GM21825 (cell line): ENCODE measurements at regions not wholly inside any gene's neighbourhood (a gene's known extent, or its start where the extent isn't known, plus 50 kb on each side); places are given as distances from the start of the nearest gene placed in this dataset.

Experiments
- ATAC-seq: cut with Tn5 transposase; IDR thresholded peaks from one replicate; pipeline ENCODE4 v1.9.1; 2021; ENCODE audit warnings: mild to moderate bottlenecking, moderate library complexity; ENCODE audit not compliant: unreplicated experiment

DNA sequence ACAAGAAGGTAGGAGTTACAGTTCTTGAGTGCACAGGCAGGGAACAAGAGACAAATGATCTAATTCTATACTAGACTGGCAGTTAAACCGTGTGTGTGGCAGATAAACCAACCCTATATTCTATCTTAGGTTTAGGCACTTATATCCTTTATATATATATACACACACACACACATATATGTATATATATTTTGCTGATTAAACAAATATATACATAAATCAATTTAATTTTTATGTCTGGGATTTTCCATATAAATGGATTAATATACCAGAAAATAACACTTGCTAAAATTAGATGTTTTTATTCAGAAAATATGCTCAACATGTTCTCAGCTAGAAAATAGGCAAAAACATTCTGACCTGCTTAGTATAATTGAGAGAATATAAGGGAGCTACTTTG, 887.9 kb upstream of the KLHL29 start:
- no peak for ATAC-seq

DNA sequence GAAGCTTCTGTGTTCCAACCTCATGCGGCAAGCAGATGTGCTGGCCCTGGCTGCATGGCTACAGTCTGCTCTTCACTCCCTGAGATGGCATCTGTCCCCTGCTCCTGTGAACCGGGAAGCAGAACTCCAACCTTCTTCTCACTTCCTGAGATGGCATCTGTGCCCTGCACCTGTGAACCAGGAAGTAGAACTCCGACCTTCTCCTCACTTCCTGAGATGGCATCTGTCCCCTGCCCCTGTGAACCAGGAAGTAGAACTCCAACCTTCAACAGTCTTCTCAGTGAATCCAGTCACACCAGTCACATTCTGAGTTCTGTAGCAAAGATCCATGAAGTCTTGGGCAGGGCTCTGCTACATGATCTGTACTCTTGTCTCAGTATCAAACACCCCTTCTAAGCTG, 887.2 kb upstream of the KLHL29 start:
- ATAC-seq, result no peak

DNA sequence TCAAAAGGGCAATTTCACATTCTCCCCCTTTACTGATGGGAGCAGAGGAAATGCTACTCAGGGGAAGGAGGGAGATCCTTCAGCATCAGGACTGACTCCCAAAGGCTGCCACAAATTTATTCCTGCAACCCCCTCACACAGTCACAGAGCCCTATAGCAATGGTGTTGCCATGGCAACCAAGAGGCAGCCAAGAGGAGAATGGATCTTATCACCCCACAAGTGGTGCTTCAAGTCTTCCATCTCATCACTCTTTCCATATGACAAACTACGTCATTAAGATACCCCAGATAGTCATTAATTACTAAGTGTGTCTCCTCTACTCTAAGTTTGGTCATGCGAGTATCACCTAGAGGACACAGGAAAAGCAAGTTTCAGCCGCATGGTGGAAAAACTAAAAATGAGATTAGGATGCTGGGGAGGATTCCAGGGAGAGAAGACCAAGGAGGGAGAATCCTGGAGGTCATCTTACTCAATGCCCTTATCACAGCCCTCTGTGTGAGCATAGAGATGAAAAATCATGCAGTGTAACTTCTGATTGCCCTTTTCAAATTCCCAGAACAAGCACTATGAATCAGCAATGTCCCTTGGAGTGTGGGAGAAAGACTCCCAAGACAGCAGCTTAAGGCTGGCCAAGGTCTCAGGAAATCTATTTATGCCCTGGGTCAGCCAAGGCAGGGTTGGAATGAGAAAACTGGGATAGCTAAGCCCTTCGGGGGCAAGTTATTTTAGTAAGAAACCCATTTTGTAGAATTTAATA, 885.7 kb upstream of the KLHL29 start:
- no peak for ATAC-seq

DNA sequence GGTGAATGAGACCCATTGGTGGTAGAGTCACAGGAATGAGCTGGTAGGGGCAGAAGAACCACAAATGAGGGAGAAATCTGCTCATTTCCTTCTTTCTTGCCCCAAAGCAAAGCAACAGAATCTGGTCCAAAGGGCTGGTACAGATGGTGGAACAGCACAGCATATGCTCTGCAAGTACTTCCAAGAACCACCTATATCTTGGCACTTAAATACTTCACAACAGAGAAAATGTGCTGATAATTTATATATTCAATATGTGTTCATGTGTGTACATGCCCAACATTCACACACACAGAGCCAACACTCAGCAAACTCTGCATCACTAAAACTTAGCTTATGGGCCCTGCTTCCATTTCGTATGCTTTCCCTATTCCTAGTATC, 884.4 kb upstream of the KLHL29 start:
- ATAC-seq, result no peak

DNA sequence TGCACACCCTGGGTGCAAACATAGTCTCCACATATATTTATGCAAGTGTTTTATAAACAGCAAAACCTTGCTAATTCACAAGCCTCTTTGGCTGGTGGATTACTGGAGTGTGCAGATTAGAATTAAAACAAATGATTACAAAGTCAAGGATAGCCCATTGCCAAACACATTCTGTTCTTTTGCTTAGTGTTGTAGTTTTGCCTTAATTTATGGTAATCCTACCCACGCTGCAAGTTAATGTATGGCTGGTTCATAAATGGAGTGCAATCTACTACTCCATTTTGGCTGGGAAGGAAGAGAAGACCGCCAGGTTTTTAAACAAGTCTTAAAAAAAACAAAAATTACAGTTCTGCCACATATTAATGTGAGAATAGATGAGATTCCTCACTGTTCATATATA, 883.1 kb upstream of the KLHL29 start:
- no peak for ATAC-seq

DNA sequence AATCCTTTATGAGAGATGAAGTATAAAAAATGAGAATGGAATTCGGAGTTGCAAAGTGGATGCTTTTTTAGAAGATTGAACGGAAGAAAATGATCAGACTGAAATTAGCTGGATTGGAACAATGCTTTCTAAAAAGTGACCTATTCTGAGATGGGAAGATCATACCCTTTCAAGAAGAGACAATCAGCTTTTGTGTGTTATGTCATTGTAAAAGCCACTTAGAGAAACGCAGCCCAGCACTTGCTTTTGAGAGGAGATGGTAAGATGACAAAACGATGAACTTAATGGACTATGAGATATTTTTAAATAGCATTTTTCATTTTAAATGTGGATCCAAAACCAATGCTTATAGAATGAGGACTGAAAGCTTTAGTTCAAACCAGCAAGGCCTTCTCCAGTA, 871.4 kb upstream of the KLHL29 start:
- no peak for ATAC-seq

DNA sequence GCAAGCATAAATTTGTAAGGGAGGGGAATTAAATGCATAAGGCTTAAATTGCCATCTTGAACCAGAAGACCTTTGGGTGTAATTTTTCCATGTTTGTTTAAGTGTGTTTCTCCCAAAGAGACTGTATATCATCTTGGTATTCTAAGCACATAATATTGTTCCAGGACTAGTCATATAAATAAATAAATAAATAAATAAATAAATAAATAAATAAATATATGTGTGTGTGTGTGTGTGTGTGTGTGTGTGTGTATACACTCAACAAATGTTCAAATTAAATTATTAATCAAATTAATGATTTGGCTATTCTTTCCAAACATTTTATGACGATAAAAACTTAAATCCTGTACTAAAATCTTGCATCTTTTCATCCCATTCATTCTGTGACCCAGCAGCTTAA, 867.8 kb upstream of the KLHL29 start:
- no peak for ATAC-seq

DNA sequence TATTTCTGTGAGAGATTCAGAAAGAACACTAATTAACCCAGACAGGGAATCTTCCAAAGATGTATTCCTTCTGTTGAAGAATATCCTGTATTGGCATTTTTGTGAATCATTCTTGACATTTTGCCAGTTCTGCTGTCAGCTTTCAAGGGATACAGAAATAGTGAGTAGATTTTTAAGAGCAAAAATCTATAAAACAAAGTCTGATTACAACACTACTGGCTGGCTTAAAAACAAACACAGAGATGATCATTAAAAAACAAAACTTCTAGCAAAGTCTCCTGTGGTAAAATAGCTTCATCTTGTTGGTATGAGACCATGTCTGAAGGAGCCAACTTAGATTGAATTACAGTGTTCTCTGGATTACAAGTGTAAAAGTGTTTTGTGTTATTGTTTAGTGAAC, 866.3 kb upstream of the KLHL29 start:
- ATAC-seq, result no peak

DNA sequence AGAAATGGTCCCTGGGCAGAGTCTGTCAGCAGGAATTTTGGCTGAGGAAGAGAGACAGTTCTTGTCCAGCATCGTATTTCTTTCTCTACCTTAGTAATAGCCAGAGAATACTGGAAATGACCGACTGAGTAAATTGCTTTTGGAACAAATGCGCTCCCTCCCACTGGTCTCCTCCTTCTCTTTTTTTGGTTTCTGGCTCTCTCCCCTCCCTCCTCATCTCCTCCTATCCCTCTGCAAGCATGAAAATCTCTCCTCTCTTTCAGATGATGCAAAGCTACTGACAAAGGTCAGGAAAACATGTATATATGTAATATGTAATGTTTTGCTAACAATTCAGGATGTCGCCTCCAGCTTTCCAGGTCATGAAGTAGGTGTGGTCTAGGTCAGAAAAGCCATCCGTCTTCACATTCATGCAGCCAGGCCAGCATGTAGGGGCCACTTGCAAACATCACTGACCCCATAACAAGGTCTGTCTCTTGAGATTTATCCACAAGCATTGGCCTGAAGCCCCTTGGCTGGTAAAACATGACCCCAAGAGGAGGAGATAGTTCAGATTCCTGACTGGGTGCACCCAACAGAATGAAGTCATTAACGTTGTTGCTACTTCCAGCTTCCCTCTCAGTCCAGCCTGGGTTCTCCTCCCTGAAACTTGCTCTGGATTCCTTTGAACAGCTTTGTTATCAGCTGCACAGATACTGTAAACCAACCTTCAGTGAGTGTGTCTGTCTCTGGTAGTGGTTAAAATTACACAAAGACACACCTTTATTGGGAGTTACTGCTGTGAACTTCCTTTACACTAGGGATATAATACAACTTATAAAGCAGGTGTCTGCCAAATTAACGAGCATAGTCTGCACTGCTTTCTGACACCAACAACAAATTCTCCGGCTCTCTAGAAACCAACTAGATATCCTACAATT, 864.4 kb upstream of the KLHL29 start:
- no peak for ATAC-seq

DNA sequence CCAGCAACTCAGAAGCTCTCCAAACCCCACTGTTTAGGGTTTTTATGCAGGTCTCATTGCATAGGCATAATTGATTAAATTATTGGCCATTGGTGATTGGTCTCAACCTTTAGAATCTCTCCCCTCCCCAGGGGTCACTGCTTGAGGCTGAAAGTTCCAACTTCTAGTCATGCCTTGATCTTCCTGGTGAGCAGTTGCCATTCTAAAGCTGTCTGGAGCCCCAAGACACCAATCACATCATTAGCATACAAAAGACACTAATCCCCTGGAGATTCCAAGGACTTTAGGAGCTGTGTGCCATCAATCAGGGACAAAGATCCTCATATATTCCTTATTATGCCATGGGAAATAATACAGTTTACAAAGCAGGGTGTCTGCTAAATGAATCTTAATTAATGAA, 863.4 kb upstream of the KLHL29 start:
- no peak for ATAC-seq

DNA sequence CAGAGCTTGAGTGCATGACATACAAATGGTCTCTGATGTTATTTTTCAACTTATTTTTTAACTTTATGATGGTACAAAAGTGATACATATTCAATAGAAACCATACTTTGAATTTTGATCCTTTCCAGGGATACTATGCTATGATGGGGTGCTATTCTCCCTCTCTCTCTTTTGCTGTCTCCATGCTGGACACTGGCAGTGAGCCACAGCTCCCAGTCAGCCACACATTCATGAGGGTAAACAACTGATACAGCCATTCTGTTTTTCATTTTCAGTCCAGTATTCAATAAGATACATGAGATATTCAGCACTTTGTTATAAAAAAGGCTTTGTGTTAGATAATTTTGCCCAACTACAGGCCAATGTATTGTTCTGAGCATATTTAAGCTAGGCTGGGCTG, 859.3 kb upstream of the KLHL29 start:
- ATAC-seq, result no peak

DNA sequence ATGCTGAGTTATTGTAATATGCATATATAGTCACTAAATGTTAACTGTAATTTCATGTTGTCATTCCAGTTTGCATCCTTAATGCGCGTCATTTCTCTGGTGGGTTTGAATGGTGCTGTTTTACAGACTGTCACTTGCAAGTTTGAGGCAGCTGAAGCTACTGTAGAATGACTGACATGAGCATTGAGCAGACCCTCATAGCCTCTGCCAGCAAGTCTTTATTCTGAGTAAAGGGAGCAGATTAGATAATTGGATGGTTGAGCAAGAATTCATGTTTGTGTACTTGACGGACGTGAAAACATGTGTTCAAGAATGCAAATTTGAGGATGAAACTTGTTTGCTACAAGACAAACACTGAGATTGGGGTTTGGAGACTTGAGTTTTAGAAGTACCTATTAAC, 854.8 kb upstream of the KLHL29 start:
- no peak for ATAC-seq

DNA sequence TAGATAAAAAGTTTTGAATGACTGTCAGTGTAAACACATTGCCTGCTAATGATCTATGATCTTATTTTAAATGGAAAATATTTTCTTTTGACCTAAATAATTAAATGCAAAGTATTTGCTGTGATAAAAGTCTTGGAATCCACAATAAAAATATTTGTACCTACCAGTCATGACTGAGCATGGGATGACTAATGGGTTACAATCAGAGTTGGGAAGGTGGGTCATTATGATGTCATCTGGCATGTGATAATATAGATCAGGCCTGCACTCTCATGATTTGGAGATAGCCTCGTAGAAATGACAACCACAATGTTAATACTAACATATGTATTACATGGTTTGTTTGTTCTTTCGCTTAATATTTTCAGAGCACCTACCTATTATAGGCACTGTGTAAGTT, 848.8 kb upstream of the KLHL29 start:
- ATAC-seq, result no peak

DNA sequence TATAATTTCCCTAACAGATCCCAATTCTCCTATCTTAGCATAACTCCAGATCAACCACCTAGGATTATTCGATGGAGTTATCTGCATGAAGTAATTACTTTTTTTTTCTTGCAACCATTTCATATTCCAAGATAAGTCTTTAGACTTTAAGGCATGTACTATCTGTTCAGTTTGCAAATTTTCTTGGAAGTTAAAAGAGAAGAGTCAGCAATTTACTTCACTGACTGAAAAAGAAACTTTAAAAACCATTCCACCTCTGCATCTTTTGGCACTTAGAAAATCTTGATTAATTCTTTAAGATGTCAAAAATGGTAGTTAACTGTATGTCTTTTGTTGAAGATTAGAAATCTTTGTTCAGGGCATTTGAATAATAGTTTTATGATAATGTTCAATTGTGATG, 830.5 kb upstream of the KLHL29 start:
- ATAC-seq, result no peak

DNA sequence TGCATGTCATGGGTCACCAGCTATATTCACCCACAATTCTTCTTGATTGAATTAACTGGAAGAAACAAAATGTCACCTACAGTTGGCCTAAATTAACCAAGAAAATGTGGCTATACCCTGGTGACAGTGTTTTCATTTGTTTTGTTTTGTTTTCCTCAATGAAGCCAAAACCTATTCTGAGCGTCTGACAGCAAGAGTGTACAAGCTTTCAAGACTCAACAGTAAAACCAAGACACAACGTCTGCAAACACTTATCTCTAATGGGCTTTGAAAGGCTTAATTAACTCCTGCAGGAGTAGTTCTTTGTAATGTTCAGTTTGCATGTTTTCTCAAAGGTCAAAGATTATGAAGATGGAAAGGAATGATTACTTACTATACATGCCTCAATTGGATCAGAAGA, 827.6 kb upstream of the KLHL29 start:
- ATAC-seq, result no peak

DNA sequence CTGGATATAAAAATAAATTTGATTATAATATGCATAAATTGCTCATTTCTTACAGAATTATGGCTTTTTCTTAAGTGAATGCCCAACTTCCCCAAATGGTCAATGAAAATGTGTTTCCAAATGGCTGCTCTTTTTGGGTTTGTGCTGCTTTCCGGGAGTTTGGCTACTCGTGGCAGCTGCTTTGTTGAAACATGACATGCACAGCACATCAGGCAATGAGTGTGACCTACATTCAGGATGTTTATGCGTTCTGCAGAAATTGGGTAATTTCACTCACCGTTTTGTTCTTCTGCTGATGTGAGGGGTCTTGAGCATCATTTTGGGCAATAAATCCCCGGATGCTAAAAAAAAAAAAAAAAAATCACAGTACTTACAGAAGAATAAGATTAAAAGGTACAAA, 825.0 kb upstream of the KLHL29 start:
- ATAC-seq, result no peak

DNA sequence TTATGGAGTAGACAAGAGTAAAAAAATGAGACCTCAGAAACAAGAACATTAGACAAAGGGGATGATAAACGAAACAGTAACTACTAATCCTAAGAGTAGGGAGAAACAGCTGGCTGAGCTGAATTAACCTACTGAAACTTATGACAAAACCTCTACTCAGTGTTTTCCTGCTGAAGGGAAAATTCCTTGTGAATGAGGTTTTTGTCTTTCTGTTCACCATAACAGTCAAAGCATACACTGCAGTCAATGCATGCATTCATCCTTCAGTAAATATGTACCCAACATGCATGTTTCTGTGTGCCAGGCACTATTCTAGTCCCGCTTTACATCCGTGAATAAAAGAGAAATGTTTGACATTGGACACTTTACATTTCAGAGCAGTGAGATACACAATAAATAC, 805.6 kb upstream of the KLHL29 start:
- ATAC-seq, result no peak

DNA sequence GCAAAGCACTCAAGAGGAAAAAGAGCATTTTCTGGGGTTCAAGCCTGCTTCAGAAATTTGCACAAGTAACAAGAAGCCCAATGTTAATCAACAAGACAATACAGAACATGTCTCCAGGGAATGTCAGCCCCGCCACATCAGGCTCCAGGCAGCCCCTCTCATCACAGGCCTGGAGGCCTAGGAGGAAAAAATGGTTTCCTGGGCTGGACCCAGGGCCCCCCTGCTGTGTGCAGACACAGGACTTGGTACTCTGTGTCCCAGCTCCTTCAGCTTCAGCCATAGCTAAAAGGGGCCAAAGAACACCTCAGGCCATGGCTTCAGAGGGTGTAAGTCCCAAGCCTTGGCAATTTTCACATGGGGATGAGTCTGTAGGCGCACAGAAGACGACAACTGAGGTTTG, 802.9 kb upstream of the KLHL29 start:
- ATAC-seq, result no peak

DNA sequence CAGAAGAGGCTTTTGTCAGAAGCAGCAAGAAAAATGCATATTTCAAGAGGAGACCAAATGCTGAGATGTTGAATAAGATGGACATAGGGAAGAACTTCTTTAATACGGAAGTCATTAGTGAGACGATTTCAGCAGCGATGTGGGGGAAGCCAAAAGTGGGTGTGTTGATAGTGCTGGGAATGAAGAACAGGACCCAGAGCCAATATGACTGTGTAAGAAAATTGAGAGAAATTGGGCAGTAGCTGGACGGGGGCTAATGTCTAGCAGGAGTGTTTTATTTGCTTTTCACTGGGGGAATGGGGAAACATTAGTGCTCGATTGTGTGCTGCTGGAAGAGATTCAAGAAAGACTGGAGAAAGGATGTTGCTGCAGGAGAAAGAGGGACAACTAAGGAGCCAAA, 788.7 kb upstream of the KLHL29 start:
- ATAC-seq, result no peak

DNA sequence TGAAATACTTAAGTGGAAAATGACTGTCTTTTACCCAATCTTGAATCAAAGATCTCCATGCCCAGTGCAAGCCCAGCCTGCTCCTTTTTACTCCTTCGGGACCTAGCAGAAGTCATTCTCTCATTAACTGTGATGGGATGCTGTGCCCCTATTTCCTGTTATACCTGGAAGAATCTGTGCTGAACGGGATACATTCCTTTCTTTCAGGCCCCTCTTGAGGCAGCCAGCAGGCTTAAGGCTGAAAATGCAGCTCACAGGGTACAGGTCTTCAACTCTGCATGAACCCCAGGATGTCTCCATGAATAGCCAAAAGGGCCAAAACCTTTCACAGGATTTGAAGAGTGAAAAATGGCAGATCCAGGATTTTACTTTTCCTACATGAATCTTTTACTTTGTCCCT, 784.8 kb upstream of the KLHL29 start:
- ATAC-seq, result no peak

DNA sequence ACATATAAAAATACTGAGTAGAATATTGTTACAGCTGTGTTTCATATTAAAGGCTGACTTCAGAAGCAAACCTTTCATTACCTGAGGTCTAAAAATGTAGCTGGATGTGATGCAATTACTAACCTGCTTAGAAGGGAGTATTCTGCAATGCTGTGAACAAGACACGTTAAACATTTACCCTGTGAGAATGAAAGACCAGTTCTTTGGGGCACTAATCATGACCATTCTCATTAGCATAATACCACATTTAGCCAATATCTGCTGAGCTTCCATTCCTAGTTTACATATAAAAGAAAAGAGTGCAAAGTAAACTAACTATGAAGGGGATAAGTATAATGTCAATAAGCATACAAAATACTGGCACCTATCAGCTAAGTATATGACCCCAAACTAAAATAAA, 784.0 kb upstream of the KLHL29 start:
- ATAC-seq, result no peak

DNA sequence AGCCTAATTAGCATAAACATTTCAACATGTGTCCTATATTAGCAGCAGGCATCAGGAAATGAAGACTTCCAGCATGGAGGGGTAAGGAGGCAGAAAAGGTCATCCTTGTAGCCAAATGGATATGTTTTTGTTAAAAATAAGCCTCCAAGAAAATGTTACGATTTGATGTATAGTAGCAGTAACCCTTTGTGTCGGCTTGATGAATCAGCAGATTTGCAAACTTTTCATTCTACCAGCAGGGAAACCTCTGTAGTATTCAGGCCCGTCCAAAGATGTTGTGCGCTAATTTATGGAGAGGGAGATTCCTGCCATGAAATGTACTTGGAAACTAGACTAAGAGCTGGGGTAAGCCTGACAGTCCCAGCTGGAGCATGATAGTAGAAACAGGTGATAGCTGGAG, 780.8 kb upstream of the KLHL29 start:
- no peak for ATAC-seq
